ENCODE measurements at regions not wholly inside any gene's neighbourhood (a gene's known extent, or its start where the extent isn't known, plus 50 kb on each side); places are given as distances from the start of the nearest gene placed in this dataset.

- CTCF ChIA-PET = no interaction called here
- no peaks in the 10 kb centered on the region for H3K4me1 ChIP-seq (ENCODE audit: control insufficient read depth, insufficient read depth, low read length)
- H3K36me3 ChIP-seq (ENCODE audit: control insufficient read depth in 2 of 2, insufficient read depth in 1 of 2, low read length in 2 of 2) = no peaks in the 10 kb centered on the region
- POLR2A ChIA-PET = no interaction called here
- no peaks in the 10 kb centered on the region for H3K9me3 ChIP-seq (ENCODE audit: control insufficient read depth, insufficient read depth, low read depth, low read length)
- no peak overlapping the region for H3K27ac ChIP-seq (ENCODE audit: extremely low read depth, low read depth, low read length)
- no peak overlapping the region for H3K4me3 ChIP-seq (ENCODE audit: low read depth, low read length)
- no peak for TF ChIP-seq ZNF561 (tag by site-specific recombination; IDR thresholded peaks at IDR 0.05; ENCODE audit: borderline replicate concordance)
- no peak for TF ChIP-seq ZNF239 (tag by site-specific recombination; IDR thresholded peaks at IDR 0.05)
- no peak for TF ChIP-seq ZNF571 (tag by site-specific recombination; IDR thresholded peaks at IDR 0.05)
- TF ChIP-seq ZNF280C (tag by site-specific recombination; IDR thresholded peaks at IDR 0.05) = no peak
These were observed 173.0 kb upstream of the ROBO2 start for GRCh38 chr3:76866729-76867408.

GRCh38 chr3:76869726-76870384 is 170.0 kb upstream of the ROBO2 start:
- TF ChIP-seq ZNF585B (tag by site-specific recombination; IDR thresholded peaks at IDR 0.05) (no peak), ZNF837 (tag by site-specific recombination; IDR thresholded peaks at IDR 0.05) (no peak), ZNF549 (tag by site-specific recombination; IDR thresholded peaks at IDR 0.05) (no peak), ZNF202 (tag by site-specific recombination; IDR thresholded peaks at IDR 0.05; ENCODE audit: borderline replicate concordance) (no peak)
- no peaks in the 10 kb centered on the region for H3K9me3 ChIP-seq (ENCODE audit: control insufficient read depth, insufficient read depth, low read depth, low read length)
- ChIA-PET POLR2A (no interaction called here), CTCF (no interaction called here)
- H3K36me3 ChIP-seq (ENCODE audit: control insufficient read depth in 2 of 2, insufficient read depth in 1 of 2, low read length in 2 of 2) = no peaks in the 10 kb centered on the region
- H3K4me1 ChIP-seq (ENCODE audit: control insufficient read depth, insufficient read depth, low read length) = no peaks in the 10 kb centered on the region
- H3K27ac ChIP-seq (ENCODE audit: extremely low read depth, low read depth, low read length) = no peak overlapping the region
- H3K4me3 ChIP-seq (ENCODE audit: low read depth, low read length) = no peak overlapping the region

GRCh38 chr3:76871655-76872054 is 168.2 kb upstream of the ROBO2 start:
- TF ChIP-seq ZNF449 (tag by site-specific recombination; IDR thresholded peaks at IDR 0.05) (no peak), ZBTB7A (tag by site-specific recombination; IDR thresholded peaks at IDR 0.05; ENCODE audit: low read depth) (no peak), ZNF311 (tag by site-specific recombination; IDR thresholded peaks at IDR 0.05; ENCODE audit: borderline replicate concordance) (no peak), PBX3 (CRISPR knock-in tag; IDR thresholded peaks at IDR 0.05) (no peak), ZNF670 (tag by site-specific recombination; IDR thresholded peaks at IDR 0.05; ENCODE audit: low read depth) (no peak), ZNF239 (tag by site-specific recombination; IDR thresholded peaks at IDR 0.05) (no peak), ZEB2 (tag by site-specific recombination; IDR thresholded peaks at IDR 0.05) (no peak), PATZ1 (tag by site-specific recombination; IDR thresholded peaks at IDR 0.05) (no peak), ZNF302 (tag by site-specific recombination; IDR thresholded peaks at IDR 0.05; ENCODE audit: low read depth) (no peak), GLIS1 (tag by site-specific recombination; IDR thresholded peaks at IDR 0.05) (no peak), AEBP2 (tag by site-specific recombination; IDR thresholded peaks at IDR 0.05; ENCODE audit: borderline replicate concordance) (no peak), ZFP37 (tag by site-specific recombination; IDR thresholded peaks at IDR 0.05) (no peak), YY1 (tag by site-specific recombination; IDR thresholded peaks at IDR 0.05) (no peak), ZNF23 (tag by site-specific recombination; IDR thresholded peaks at IDR 0.05; ENCODE audit: borderline replicate concordance) (no peak), ZNF175 (tag by site-specific recombination; IDR thresholded peaks at IDR 0.05) (no peak)
- CTCF ChIA-PET = no interaction called here

More at GRCh38 chr3:76871655-76872054, 168.2 kb upstream of the ROBO2 start:
- Histone ChIP-seq H3K27ac (ENCODE audit: extremely low read depth, low read depth, low read length) (no peak overlapping the region), H3K4me1 (ENCODE audit: control insufficient read depth, insufficient read depth, low read length) (no peaks in the 10 kb centered on the region), H3K4me3 (ENCODE audit: low read depth, low read length) (no peak overlapping the region), H3K36me3 (ENCODE audit: control insufficient read depth in 2 of 2, insufficient read depth in 1 of 2, low read length in 2 of 2) (no peaks in the 10 kb centered on the region), H3K9me3 (ENCODE audit: control insufficient read depth, insufficient read depth, low read depth, low read length) (no peaks in the 10 kb centered on the region)
- POLR2A ChIA-PET = no interaction called here
